Endothelial cell (in vitro differentiated cells): ENCODE measurements at regions not wholly inside any gene's neighbourhood (a gene's known extent, or its start where the extent isn't known, plus 50 kb on each side); places are given as distances from the start of the nearest gene placed in this dataset.

Experiments
- DNase-seq: peaks from one replicate; pipeline ENCODE4 v3.0.0; 2021; ENCODE audit warnings: low spot score
- H3K27ac Mint-ChIP-seq: one replicate; pipeline ENCODE4 v1.8.0; 2021; ENCODE audit warnings: mixed read lengths, inconsistent platforms; ENCODE audit not compliant: unreplicated experiment
- H3K27me3 Mint-ChIP-seq: one replicate; pipeline ENCODE4 v1.8.0; 2021; ENCODE audit warnings: mild to moderate bottlenecking, moderate library complexity, mixed read lengths, inconsistent platforms; ENCODE audit not compliant: unreplicated experiment
- H3K36me3 Mint-ChIP-seq: one replicate; pipeline ENCODE4 v1.8.0; 2021; ENCODE audit warnings: mild to moderate bottlenecking, low read depth, mixed read lengths, inconsistent platforms; ENCODE audit not compliant: unreplicated experiment
- H3K4me1 Mint-ChIP-seq: one replicate; pipeline ENCODE4 v1.8.0; 2021; ENCODE audit warnings: mild to moderate bottlenecking, mixed read lengths, inconsistent platforms; ENCODE audit not compliant: unreplicated experiment
- H3K4me3 Mint-ChIP-seq: one replicate; pipeline ENCODE4 v1.8.0; 2021; ENCODE audit warnings: mild to moderate bottlenecking, mixed read lengths, inconsistent platforms; ENCODE audit not compliant: unreplicated experiment
- H3K9me3 Mint-ChIP-seq: one replicate; pipeline ENCODE4 v1.8.0; 2021; ENCODE audit warnings: mixed read lengths, inconsistent platforms; ENCODE audit not compliant: unreplicated experiment
- TF ChIP-seq, protein P1 (sequence below): fragments of 200-600 bp; sonication (generic); IDR thresholded peaks from one replicate; pipeline ENCODE4 v1.5.0; 2021; ENCODE audit warnings: antibody characterized with exemption; ENCODE audit not compliant: unreplicated experiment

GRCh38 chr9:107932601-107933000 is 443.0 kb upstream of the KLF4 start:
- H3K36me3 Mint-ChIP-seq, result no peaks in the 10 kb centered on the region
- H3K4me1 Mint-ChIP-seq, result peaks cover 5% of the 10 kb centered on the region
- no peak overlapping the region for H3K27ac Mint-ChIP-seq
- DNase-seq, result no peak
- no peaks in the 10 kb centered on the region for H3K27me3 Mint-ChIP-seq
- H3K9me3 Mint-ChIP-seq, result no peaks in the 10 kb centered on the region
- TF ChIP-seq, protein P1, sequence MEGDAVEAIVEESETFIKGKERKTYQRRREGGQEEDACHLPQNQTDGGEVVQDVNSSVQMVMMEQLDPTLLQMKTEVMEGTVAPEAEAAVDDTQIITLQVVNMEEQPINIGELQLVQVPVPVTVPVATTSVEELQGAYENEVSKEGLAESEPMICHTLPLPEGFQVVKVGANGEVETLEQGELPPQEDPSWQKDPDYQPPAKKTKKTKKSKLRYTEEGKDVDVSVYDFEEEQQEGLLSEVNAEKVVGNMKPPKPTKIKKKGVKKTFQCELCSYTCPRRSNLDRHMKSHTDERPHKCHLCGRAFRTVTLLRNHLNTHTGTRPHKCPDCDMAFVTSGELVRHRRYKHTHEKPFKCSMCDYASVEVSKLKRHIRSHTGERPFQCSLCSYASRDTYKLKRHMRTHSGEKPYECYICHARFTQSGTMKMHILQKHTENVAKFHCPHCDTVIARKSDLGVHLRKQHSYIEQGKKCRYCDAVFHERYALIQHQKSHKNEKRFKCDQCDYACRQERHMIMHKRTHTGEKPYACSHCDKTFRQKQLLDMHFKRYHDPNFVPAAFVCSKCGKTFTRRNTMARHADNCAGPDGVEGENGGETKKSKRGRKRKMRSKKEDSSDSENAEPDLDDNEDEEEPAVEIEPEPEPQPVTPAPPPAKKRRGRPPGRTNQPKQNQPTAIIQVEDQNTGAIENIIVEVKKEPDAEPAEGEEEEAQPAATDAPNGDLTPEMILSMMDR, result no peak
- no peak overlapping the region for H3K4me3 Mint-ChIP-seq

GRCh38 chr9:107932046-107932445 is 442.5 kb upstream of the KLF4 start:
- H3K4me1 Mint-ChIP-seq, result peaks cover 5% of the 10 kb centered on the region
- no peak for DNase-seq

DNA sequence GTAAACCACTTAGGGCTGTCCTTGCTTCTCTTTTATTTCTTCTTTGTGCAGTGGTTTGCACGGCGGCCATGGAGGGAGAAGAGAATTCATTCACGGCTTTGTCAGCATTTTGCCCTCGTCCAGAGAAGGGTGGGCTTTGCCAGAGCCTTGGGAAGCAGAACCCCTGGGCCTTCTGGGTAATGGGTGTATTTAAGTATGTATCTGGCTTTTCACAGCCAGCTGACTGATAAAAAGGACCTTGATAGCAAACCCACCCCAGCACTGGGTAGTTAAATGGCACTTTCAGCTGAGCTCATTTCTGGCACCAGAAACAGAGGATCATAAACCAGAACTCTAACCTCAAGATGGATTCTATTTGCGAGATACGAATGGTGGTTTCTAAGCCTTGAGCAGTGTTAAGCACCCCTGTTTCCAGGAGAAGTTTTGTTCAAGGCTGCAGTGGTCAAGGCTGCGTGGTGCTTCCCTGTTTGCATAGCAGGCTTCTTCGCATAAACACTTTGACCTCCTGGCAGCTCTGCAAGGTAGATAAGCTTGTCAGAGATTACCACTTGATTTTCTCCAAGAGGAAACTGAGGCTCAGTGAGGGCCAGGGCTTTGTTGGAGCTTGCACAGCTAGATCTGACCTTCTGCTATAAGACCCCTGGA is 441.6 kb upstream of the KLF4 start:
- Mint-ChIP-seq H3K9me3 (no peaks in the 10 kb centered on the region), H3K27ac (no peak overlapping the region), H3K4me3 (no peak overlapping the region), H3K27me3 (no peaks in the 10 kb centered on the region), H3K4me1 (peaks cover 2% of the 10 kb centered on the region), H3K36me3 (no peaks in the 10 kb centered on the region)
- no peak for DNase-seq
- TF ChIP-seq, protein P1, result no peak

More at GRCh38 chr9:107932046-107932445, 442.5 kb upstream of the KLF4 start:
- Mint-ChIP-seq H3K4me3 (no peak overlapping the region), H3K36me3 (no peaks in the 10 kb centered on the region), H3K9me3 (no peaks in the 10 kb centered on the region), H3K27ac (no peak overlapping the region), H3K27me3 (no peaks in the 10 kb centered on the region)
- TF ChIP-seq, protein P1, result no peak

GRCh38 chr9:107929443-107929842 is 439.9 kb upstream of the KLF4 start:
- no peak for DNase-seq
- Mint-ChIP-seq H3K36me3 (no peaks in the 10 kb centered on the region), H3K4me1 (no peaks in the 10 kb centered on the region), H3K27me3 (no peaks in the 10 kb centered on the region), H3K9me3 (no peaks in the 10 kb centered on the region), H3K27ac (no peak overlapping the region), H3K4me3 (no peak overlapping the region)
- TF ChIP-seq, protein P1, result no peak

DNA sequence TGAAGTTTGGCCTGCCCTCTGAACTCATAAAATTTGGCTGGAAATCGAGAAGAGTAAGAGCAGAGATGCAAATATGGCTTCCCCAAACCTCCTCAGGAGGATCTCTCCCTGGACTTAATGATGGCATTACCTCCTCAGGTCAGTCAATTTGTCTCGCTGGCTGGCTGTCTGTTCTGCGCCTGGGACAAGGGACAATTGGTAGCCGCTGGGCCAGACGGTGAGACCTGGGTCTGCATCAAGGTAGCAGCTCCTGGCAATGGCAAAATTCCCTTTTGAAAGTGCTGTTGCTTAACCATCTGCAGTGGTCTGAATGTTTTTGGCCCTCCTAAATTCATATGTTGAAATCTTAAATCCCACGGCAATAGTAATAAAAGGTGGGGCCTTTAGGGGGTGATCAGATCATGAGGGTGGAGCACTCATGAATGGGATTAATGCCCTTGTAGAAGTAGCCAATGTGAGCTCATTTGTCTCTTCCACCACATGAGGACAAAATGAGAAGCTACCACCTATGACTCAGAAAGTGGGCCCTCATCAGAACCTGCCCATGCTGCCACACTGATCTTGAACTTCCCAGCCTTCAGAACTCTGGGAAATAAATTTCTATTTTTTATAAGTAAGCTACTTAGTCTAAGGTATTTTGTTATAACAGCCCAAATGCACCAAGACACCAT is 439.3 kb upstream of the KLF4 start:
- Mint-ChIP-seq H3K27me3 (no peaks in the 10 kb centered on the region), H3K4me3 (no peak overlapping the region), H3K27ac (no peak overlapping the region), H3K36me3 (no peaks in the 10 kb centered on the region), H3K9me3 (no peaks in the 10 kb centered on the region), H3K4me1 (no peaks in the 10 kb centered on the region)
- TF ChIP-seq, protein P1, result no peak
- no peak for DNase-seq
